Endothelial cell of umbilical vein (primary cell): ENCODE measurements at regions not wholly inside any gene's neighbourhood (a gene's known extent, or its start where the extent isn't known, plus 50 kb on each side); places are given as distances from the start of the nearest gene placed in this dataset.

ENCODE experiments used
- BruUV-seq: library from RNA; stranded (reverse); fragments of 400-500 nt; replicated peaks from 2 replicates; lab custom pipeline; 2021; lab: Mats Ljungman, UMichigan
- CTCF ChIA-PET: fragments of 300-600, 350-600 bp; sonication (Branson Sonifier 250); formaldehyde crosslinking; loops from one replicate; lab custom pipeline; 2021; ENCODE audit warnings: antibody characterized with exemption, inconsistent platforms; lab: Charles Lee
- POLR2A ChIA-PET: fragments of 300-600, 350-600 bp; sonication (Branson Sonifier 250); formaldehyde crosslinking; loops from one replicate; lab custom pipeline; 2021; ENCODE audit warnings: antibody characterized with exemption, inconsistent platforms; lab: Charles Lee
- DNase-seq: peaks from one replicate; pipeline ENCODE4 v3.0.0-alpha.2; 2011; ENCODE audit warnings: low read depth, low spot score
- FAIRE-seq: peaks from 2 replicates; lab custom pipeline; 2011; peaks lifted over from hg19 to GRCh38; lab: Jason Lieb, UNC
- H2AFZ ChIP-seq: 2 replicates; pipeline ENCODE4 v1.6.0; 2012; ENCODE audit warnings: low read depth, low read length, control low read depth, inconsistent platforms
- H3K27ac ChIP-seq: 2 replicates; pipeline ENCODE4 v1.5.1; 2011; ENCODE audit warnings: low read depth, mild to moderate bottlenecking, control low read depth, low read length, moderate library complexity; ENCODE audit not compliant: insufficient read depth
- H3K27me3 ChIP-seq, 2 experiments: 2 replicates each; pipeline versions ENCODE4 v1.6.0 to v1.6.1; 2011; ENCODE audit warnings: low read length in 2 of 2, mixed read lengths in 1 of 2; ENCODE audit not compliant: control insufficient read depth in 2 of 2, insufficient read depth in 2 of 2
- H3K36me3 ChIP-seq, 2 experiments: 2 replicates in 1 of 2; 3 replicates in 1 of 2; pipeline ENCODE4 v1.5.1; 2011; ENCODE audit warnings: low read length in 2 of 2, mild to moderate bottlenecking in 1 of 2, moderate library complexity in 1 of 2; ENCODE audit not compliant: control insufficient read depth in 2 of 2, insufficient read depth in 2 of 2; ENCODE audit errors: extremely low read depth in 1 of 2
- H3K4me1 ChIP-seq: 3 replicates; pipeline ENCODE4 v1.5.1; 2011; ENCODE audit warnings: mild to moderate bottlenecking, low read length; ENCODE audit not compliant: control insufficient read depth, insufficient read depth; ENCODE audit errors: extremely low read depth
- H3K4me2 ChIP-seq: 2 replicates; pipeline ENCODE4 v1.6.1; 2011; ENCODE audit warnings: low read length, control low read depth, mixed read lengths; ENCODE audit not compliant: insufficient read depth
- H3K4me3 ChIP-seq, 3 experiments: fragments of 200-600 bp in 1 of 3; sonication (generic), shearing (Covaris generic) in 1 of 3; replicated peaks in 1 of 3; 2 replicates each; pipeline ENCODE4 v1.5.1; 2011 to 2016; ENCODE audit warnings: control low read depth in 3 of 3, low read length in 3 of 3, mild to moderate bottlenecking in 2 of 3, inconsistent platforms in 1 of 3, low read depth in 1 of 3, moderate library complexity in 1 of 3; ENCODE audit not compliant: insufficient read depth in 1 of 3
- H3K79me2 ChIP-seq: 2 replicates; pipeline ENCODE4 v1.6.0; 2012; ENCODE audit warnings: low read length, inconsistent platforms; ENCODE audit not compliant: control insufficient read depth, insufficient read depth
- H3K9ac ChIP-seq: replicated peaks from 2 replicates; pipeline ENCODE3; 2011; ENCODE audit warnings: low read length, control low read depth; ENCODE audit not compliant: insufficient read depth; ENCODE audit errors: extremely low read depth
- H3K9me1 ChIP-seq: replicated peaks from 3 replicates; pipeline ENCODE4 v1.6.0; 2011; ENCODE audit warnings: mild to moderate bottlenecking, low read length; ENCODE audit not compliant: control insufficient read depth, insufficient read depth; ENCODE audit errors: extremely low read depth
- H3K9me3 ChIP-seq: replicated peaks from 2 replicates; pipeline ENCODE4 v1.5.1; 2012; ENCODE audit warnings: low read length, inconsistent platforms; ENCODE audit not compliant: control insufficient read depth, insufficient read depth
- H4K20me1 ChIP-seq: replicated peaks from 2 replicates; pipeline ENCODE3; 2011; ENCODE audit warnings: mild to moderate bottlenecking, low read length; ENCODE audit not compliant: control insufficient read depth, insufficient read depth; ENCODE audit errors: extremely low read depth
- EZH2 ChIP-seq: IDR thresholded peaks from 2 replicates; pipeline ENCODE4 v1.6.1; 2012; ENCODE audit warnings: borderline replicate concordance, low read depth, mild to moderate bottlenecking, moderate library complexity, low read length, inconsistent platforms; ENCODE audit not compliant: severe bottlenecking
- JUN ChIP-seq: IDR thresholded peaks from 2 replicates; pipeline ENCODE4 v1.6.1; 2011; ENCODE audit warnings: borderline replicate concordance, low read depth; ENCODE audit not compliant: insufficient read length, insufficient read depth
- MAX ChIP-seq: IDR thresholded peaks from 2 replicates; pipeline ENCODE4 v1.6.1; 2011; ENCODE audit not compliant: insufficient read depth, insufficient read length
- dilution Hi-C: fragments of 300-500 bp; cut with MboI; formaldehyde crosslinking; loops from one replicate; pipeline ENCODE4 v1.15.0; 2019; ENCODE audit warnings: low sequenced_read_pairs; ENCODE audit not compliant: extremely low pct_ligation_motif_present
- intact Hi-C: fragments of 100-400 bp; cut with micrococcal nuclease; formaldehyde crosslinking; loops from one replicate; pipeline ENCODE4 v1.10.0; 2022

DNA sequence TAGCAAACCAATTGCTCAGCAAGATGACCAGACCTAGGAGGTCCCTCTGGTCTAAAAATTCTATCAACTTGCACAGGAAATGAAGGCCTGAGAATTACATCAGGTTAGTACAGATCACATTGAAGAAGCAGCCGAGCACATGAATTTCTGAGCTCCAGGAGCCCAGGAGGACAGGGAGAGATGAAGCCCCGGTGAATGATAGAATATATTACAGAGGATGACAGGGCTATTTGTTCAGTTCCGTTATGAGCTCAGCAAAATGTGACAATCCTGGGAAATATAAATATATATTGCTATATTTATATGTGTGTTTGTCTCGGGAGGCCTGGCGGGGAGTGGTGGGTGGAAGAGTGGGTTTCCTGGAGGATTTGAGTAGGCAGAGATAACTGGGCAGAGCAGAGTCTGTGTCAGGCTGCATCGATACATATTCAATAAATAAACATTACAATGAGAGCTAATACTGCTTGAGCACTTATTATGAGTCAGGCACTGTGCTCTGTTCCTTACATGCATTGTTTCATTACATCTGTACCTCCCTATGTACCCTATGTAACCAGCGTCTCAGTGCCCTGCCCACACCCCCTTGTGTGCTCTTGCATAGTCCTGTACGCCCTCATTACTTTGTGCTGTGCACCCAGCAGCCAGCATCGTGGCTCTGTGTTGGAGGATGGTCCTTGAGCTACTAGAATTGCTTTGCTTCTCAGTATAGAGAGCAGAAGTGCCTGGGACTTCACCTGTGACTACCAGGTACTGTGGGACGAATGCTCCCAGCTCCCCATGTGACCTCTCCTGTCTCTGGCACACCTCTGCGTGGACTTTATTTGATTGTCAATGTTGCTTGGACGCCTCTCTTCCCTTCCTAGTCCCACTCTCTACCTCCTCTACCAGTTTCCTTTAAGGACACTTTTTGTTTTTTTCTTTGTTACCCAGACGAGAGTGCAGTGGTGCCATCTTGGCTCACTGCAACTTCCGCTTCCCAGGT, 58.1 kb upstream of the KLF9 start:
- ChIA-PET POLR2A (no interaction called here), CTCF (interaction anchor here (0.9 to 1.5 kb wide), 4 partner anchors 12 to 130 kb away, joined by 3 to 5 read pairs (median 4); no protein-coding TSS in a partner anchor)
- TF ChIP-seq EZH2 (no peak), JUN (no peak), MAX (no peak)
- no peaks in the 10 kb centered on the region for H3K27me3 ChIP-seq
- H3K4me3 ChIP-seq = no peak overlapping the region
- no peaks in the 10 kb centered on the region for H3K9me1 ChIP-seq
- no peak overlapping the region for H3K4me2 ChIP-seq
- no peak overlapping the region for H2AFZ ChIP-seq
- no peak for FAIRE-seq
- no peak for DNase-seq
- no peak overlapping the region for H3K9ac ChIP-seq
- H4K20me1 ChIP-seq = no peaks in the 10 kb centered on the region
- dilution Hi-C loops (no loop called here), intact Hi-C loops (no loop called here)
- BruUV-seq = no TSS peak
- H3K4me1 ChIP-seq = peaks cover 31% of the 10 kb centered on the region
- no peaks in the 10 kb centered on the region for H3K9me3 ChIP-seq
- no peak overlapping the region for H3K27ac ChIP-seq
- H3K79me2 ChIP-seq = no peaks in the 10 kb centered on the region
- H3K36me3 ChIP-seq = no peaks in the 10 kb centered on the region
